Activated naive CD8-positive, alpha-beta T cell treated with anti-CD3 and anti-CD28 coated beads, Interleukin-2, amount 10 ng/mL, durations not matched to agents 7 days and 5 days (primary cell): ENCODE measurements at regions not wholly inside any gene's neighbourhood (a gene's known extent, or its start where the extent isn't known, plus 50 kb on each side); places are given as distances from the start of the nearest gene placed in this dataset.

Source experiments
- ATAC-seq: fragments of 150-1000 bp; cut with Tn5 transposase; one replicate; pipeline ENCODE4 v1.10.0; 2021; ENCODE audit warnings: low read depth, moderate library complexity
- POLR2A ChIA-PET: fragments of 350-600 bp; sonication (Branson Sonifier 250); formaldehyde crosslinking; loops from one replicate; lab custom pipeline; 2021; ENCODE audit warnings: antibody characterized with exemption; lab: Charles Lee
- DNase-seq: peaks from one replicate; pipeline ENCODE4 v3.0.0; 2021
- H3K27ac Mint-ChIP-seq: one replicate; pipeline ENCODE4 v1.8.0; 2022; ENCODE audit warnings: mild to moderate bottlenecking, mixed read lengths
- H3K27me3 Mint-ChIP-seq: one replicate; pipeline ENCODE4 v1.8.0; 2022; ENCODE audit warnings: mild to moderate bottlenecking, moderate library complexity, mixed read lengths
- H3K36me3 Mint-ChIP-seq: one replicate; pipeline ENCODE4 v1.8.0; 2021; ENCODE audit warnings: mild to moderate bottlenecking, mixed read lengths
- H3K4me1 Mint-ChIP-seq: one replicate; pipeline ENCODE4 v1.8.0; 2021; ENCODE audit warnings: mixed read lengths
- H3K4me3 Mint-ChIP-seq: one replicate; pipeline ENCODE4 v1.8.0; 2022; ENCODE audit warnings: mild to moderate bottlenecking, moderate library complexity, mixed read lengths
- H3K9me3 Mint-ChIP-seq: one replicate; pipeline ENCODE4 v1.8.0; 2021; ENCODE audit warnings: mixed read lengths

GRCh38 chr5:159772698-159773061 is 143.6 kb upstream of the ADRA1B start:
- Mint-ChIP-seq H3K9me3 (peaks cover 2% of the 10 kb centered on the region), H3K27me3 (peaks cover 24% of the 10 kb centered on the region), H3K4me3 (peak overlapping the region; percentile 75), H3K4me1 (peaks cover 17% of the 10 kb centered on the region), H3K36me3 (no peaks in the 10 kb centered on the region), H3K27ac (peak overlapping the region; percentile 46)
- DNase-seq (no peak), ATAC-seq (no peak)
- POLR2A ChIA-PET: no interaction called here

GRCh38 chr5:159773062-159773924 is 143.0 kb upstream of the ADRA1B start:
- Mint-ChIP-seq H3K9me3 (no peaks in the 10 kb centered on the region), H3K27me3 (peaks cover 18% of the 10 kb centered on the region), H3K27ac (peak overlapping the region; percentile 21), H3K4me3 (peak overlapping the region; percentile 75), H3K36me3 (no peaks in the 10 kb centered on the region), H3K4me1 (peaks cover 17% of the 10 kb centered on the region)
- POLR2A ChIA-PET: interaction anchor here (1.0 kb wide), 1 partner anchor 160 kb away, joined by 3 read pairs; no protein-coding TSS in a partner anchor
- peak; percentile 90 for ATAC-seq
- peak; percentile 83 for DNase-seq

GRCh38 chr5:159774476-159775031 is 141.7 kb upstream of the ADRA1B start:
- peaks cover 12% of the 10 kb centered on the region for H3K27me3 Mint-ChIP-seq
- H3K9me3 Mint-ChIP-seq: no peaks in the 10 kb centered on the region
- POLR2A ChIA-PET: no interaction called here
- no peak overlapping the region for H3K4me3 Mint-ChIP-seq
- no peak for DNase-seq
- H3K27ac Mint-ChIP-seq: no peak overlapping the region
- H3K36me3 Mint-ChIP-seq: no peaks in the 10 kb centered on the region
- ATAC-seq: no peak
- peaks cover 17% of the 10 kb centered on the region for H3K4me1 Mint-ChIP-seq

- Mint-ChIP-seq H3K4me1 (peaks cover 17% of the 10 kb centered on the region), H3K9me3 (peaks cover under 1% of the 10 kb centered on the region), H3K36me3 (peaks cover 1% of the 10 kb centered on the region), H3K4me3 (no peak overlapping the region), H3K27me3 (peaks cover 12% of the 10 kb centered on the region), H3K27ac (no peak overlapping the region)
- POLR2A ChIA-PET: no interaction called here
- DNase-seq (no peak), ATAC-seq (no peak)
Measured at GRCh38 chr5:159775890-159776289, 140.4 kb upstream of the ADRA1B start.

GRCh38 chr5:159777049-159777660 is 139.1 kb upstream of the ADRA1B start:
- H3K4me1 Mint-ChIP-seq: peaks cover 17% of the 10 kb centered on the region
- H3K27me3 Mint-ChIP-seq: peaks cover 12% of the 10 kb centered on the region
- peaks cover 1% of the 10 kb centered on the region for H3K36me3 Mint-ChIP-seq
- POLR2A ChIA-PET: no interaction called here
- H3K27ac Mint-ChIP-seq: no peak overlapping the region
- no peak for DNase-seq
- peaks cover 1% of the 10 kb centered on the region for H3K9me3 Mint-ChIP-seq
- no peak overlapping the region for H3K4me3 Mint-ChIP-seq
- no peak for ATAC-seq

- Mint-ChIP-seq H3K4me1 (peaks cover 6% of the 10 kb centered on the region), H3K4me3 (no peak overlapping the region), H3K36me3 (peaks cover 1% of the 10 kb centered on the region), H3K27me3 (peaks cover 3% of the 10 kb centered on the region), H3K27ac (no peak overlapping the region), H3K9me3 (peaks cover 1% of the 10 kb centered on the region)
- DNase-seq: no peak
- POLR2A ChIA-PET: no interaction called here
- ATAC-seq: no peak
Measured at GRCh38 chr5:159779481-159779880, 136.8 kb upstream of the ADRA1B start.

- ATAC-seq (no peak), DNase-seq (no peak)
- Mint-ChIP-seq H3K36me3 (peaks cover 1% of the 10 kb centered on the region), H3K4me1 (peaks cover 4% of the 10 kb centered on the region), H3K9me3 (peaks cover 1% of the 10 kb centered on the region), H3K4me3 (no peak overlapping the region), H3K27ac (no peak overlapping the region), H3K27me3 (peaks cover 3% of the 10 kb centered on the region)
- POLR2A ChIA-PET: no interaction called here
Measured at GRCh38 chr5:159780246-159780645, 136.0 kb upstream of the ADRA1B start.

GRCh38 chr5:159781626-159782157 is 134.6 kb upstream of the ADRA1B start:
- DNase-seq (no peak), ATAC-seq (no peak)
- Mint-ChIP-seq H3K36me3 (peaks cover 1% of the 10 kb centered on the region), H3K4me1 (no peaks in the 10 kb centered on the region), H3K27me3 (peaks cover 5% of the 10 kb centered on the region), H3K27ac (no peak overlapping the region), H3K9me3 (peaks cover 1% of the 10 kb centered on the region), H3K4me3 (no peak overlapping the region)
- POLR2A ChIA-PET: no interaction called here

- Mint-ChIP-seq H3K4me1 (no peaks in the 10 kb centered on the region), H3K27me3 (peaks cover 5% of the 10 kb centered on the region), H3K36me3 (peaks cover 1% of the 10 kb centered on the region), H3K9me3 (peaks cover 1% of the 10 kb centered on the region), H3K27ac (no peak overlapping the region), H3K4me3 (no peak overlapping the region)
- ATAC-seq: no peak
- POLR2A ChIA-PET: no interaction called here
- no peak for DNase-seq
Measured at GRCh38 chr5:159782197-159782994, 133.9 kb upstream of the ADRA1B start.

GRCh38 chr5:159782995-159783300 is 133.3 kb upstream of the ADRA1B start:
- Mint-ChIP-seq H3K4me1 (no peaks in the 10 kb centered on the region), H3K4me3 (no peak overlapping the region), H3K9me3 (peaks cover 1% of the 10 kb centered on the region), H3K36me3 (peaks cover 1% of the 10 kb centered on the region), H3K27me3 (peaks cover 5% of the 10 kb centered on the region), H3K27ac (no peak overlapping the region)
- DNase-seq (no peak), ATAC-seq (no peak)
- POLR2A ChIA-PET: no interaction called here

GRCh38 chr5:159783726-159784247 is 132.5 kb upstream of the ADRA1B start:
- Mint-ChIP-seq H3K27me3 (peaks cover 5% of the 10 kb centered on the region), H3K4me1 (no peaks in the 10 kb centered on the region), H3K4me3 (no peak overlapping the region), H3K36me3 (peaks cover 1% of the 10 kb centered on the region), H3K27ac (no peak overlapping the region), H3K9me3 (peaks cover 1% of the 10 kb centered on the region)
- no peak for DNase-seq
- no peak for ATAC-seq
- POLR2A ChIA-PET: no interaction called here

GRCh38 chr5:159784993-159785392 is 131.3 kb upstream of the ADRA1B start:
- H3K4me3 Mint-ChIP-seq: no peak overlapping the region
- H3K4me1 Mint-ChIP-seq: no peaks in the 10 kb centered on the region
- H3K27ac Mint-ChIP-seq: no peak overlapping the region
- POLR2A ChIA-PET: no interaction called here
- no peak for ATAC-seq
- peaks cover 1% of the 10 kb centered on the region for H3K9me3 Mint-ChIP-seq
- peaks cover 5% of the 10 kb centered on the region for H3K27me3 Mint-ChIP-seq
- DNase-seq: no peak
- no peaks in the 10 kb centered on the region for H3K36me3 Mint-ChIP-seq

- Mint-ChIP-seq H3K9me3 (peaks cover 1% of the 10 kb centered on the region), H3K4me1 (no peaks in the 10 kb centered on the region)
- no peak for DNase-seq
Measured at GRCh38 chr5:159785656-159786055, 130.6 kb upstream of the ADRA1B start.

More at GRCh38 chr5:159785656-159786055, 130.6 kb upstream of the ADRA1B start:
- Mint-ChIP-seq H3K27ac (no peak overlapping the region), H3K36me3 (no peaks in the 10 kb centered on the region), H3K27me3 (peaks cover 5% of the 10 kb centered on the region), H3K4me3 (no peak overlapping the region)
- POLR2A ChIA-PET: no interaction called here
- no peak for ATAC-seq
